ENCODE measurements at regions not wholly inside any gene's neighbourhood (a gene's known extent, or its start where the extent isn't known, plus 50 kb on each side); places are given as distances from the start of the nearest gene placed in this dataset.

GRCh38 chr7:115674467-115675024 is 356.0 kb downstream of the TFEC start:
- no peak overlapping the region for H3K27ac ChIP-seq (ENCODE audit: low read depth, low read length)

GRCh38 chr7:115672024-115672423 is 358.5 kb downstream of the TFEC start:
- H3F3A ChIP-seq (ENCODE audit: control insufficient read depth, insufficient read depth), result no peaks in the 10 kb centered on the region
- H3K79me2 ChIP-seq (ENCODE audit: control insufficient read depth, low read length), result no peaks in the 10 kb centered on the region
- no peaks in the 10 kb centered on the region for H3K36me3 ChIP-seq (ENCODE audit: control insufficient read depth, low read length)
- no peak overlapping the region for H3K27ac ChIP-seq (ENCODE audit: low read depth, low read length)
- no peak overlapping the region for H3K4me3 ChIP-seq (ENCODE audit: low read length)
- peaks cover 15% of the 10 kb centered on the region for H3K27me3 ChIP-seq (ENCODE audit: control insufficient read depth, low read length)
- no peaks in the 10 kb centered on the region for H3K9me3 ChIP-seq (ENCODE audit: control insufficient read depth, insufficient read depth, low read length)
- TF ChIP-seq CTCF (IDR thresholded peaks at IDR 0.05; ENCODE audit: low read depth, low read length, poor library complexity, severe bottlenecking), result no peak
- no peak for TF ChIP-seq EZH2phosphoT487 (IDR thresholded peaks at IDR 0.05; ENCODE audit: borderline replicate concordance, low read length)
- H3K4me2 ChIP-seq (ENCODE audit: low read length), result no peak overlapping the region
- no peaks in the 10 kb centered on the region for H3K4me1 ChIP-seq (ENCODE audit: control insufficient read depth, low read length)
- H3K9me2 ChIP-seq (replicated peaks; ENCODE audit: control insufficient read depth, low read length), result no peaks in the 10 kb centered on the region
- no peaks in the 10 kb centered on the region for H4K20me1 ChIP-seq (ENCODE audit: control insufficient read depth, insufficient read depth, low read depth, low read length)

More at GRCh38 chr7:115674467-115675024, 356.0 kb downstream of the TFEC start:
- no peaks in the 10 kb centered on the region for H3K36me3 ChIP-seq (ENCODE audit: control insufficient read depth, low read length)
- H3K9me2 ChIP-seq (replicated peaks; ENCODE audit: control insufficient read depth, low read length), result no peaks in the 10 kb centered on the region
- H3K79me2 ChIP-seq (ENCODE audit: control insufficient read depth, low read length), result no peaks in the 10 kb centered on the region
- no peak overlapping the region for H3K4me3 ChIP-seq (ENCODE audit: low read length)
- no peaks in the 10 kb centered on the region for H3K4me1 ChIP-seq (ENCODE audit: control insufficient read depth, low read length)
- H3K4me2 ChIP-seq (ENCODE audit: low read length), result no peak overlapping the region
- H3K27me3 ChIP-seq (ENCODE audit: control insufficient read depth, low read length), result peaks cover 15% of the 10 kb centered on the region
- no peaks in the 10 kb centered on the region for H3K9me3 ChIP-seq (ENCODE audit: control insufficient read depth, insufficient read depth, low read length)
- no peaks in the 10 kb centered on the region for H3F3A ChIP-seq (ENCODE audit: control insufficient read depth, insufficient read depth)
- TF ChIP-seq EZH2phosphoT487 (IDR thresholded peaks at IDR 0.05; ENCODE audit: borderline replicate concordance, low read length) (no peak), CTCF (IDR thresholded peaks at IDR 0.05; ENCODE audit: low read depth, low read length, poor library complexity, severe bottlenecking) (no peak)
- no peaks in the 10 kb centered on the region for H4K20me1 ChIP-seq (ENCODE audit: control insufficient read depth, insufficient read depth, low read depth, low read length)

GRCh38 chr7:115662676-115663075 is 367.9 kb downstream of the TFEC start:
- H3K4me3 ChIP-seq (ENCODE audit: low read length), result no peak overlapping the region
- H3K36me3 ChIP-seq (ENCODE audit: control insufficient read depth, low read length), result no peaks in the 10 kb centered on the region
- no peaks in the 10 kb centered on the region for H3K9me3 ChIP-seq (ENCODE audit: control insufficient read depth, insufficient read depth, low read length)
- no peak overlapping the region for H3K4me2 ChIP-seq (ENCODE audit: low read length)
- H3F3A ChIP-seq (ENCODE audit: control insufficient read depth, insufficient read depth), result no peaks in the 10 kb centered on the region
- H3K4me1 ChIP-seq (ENCODE audit: control insufficient read depth, low read length), result no peaks in the 10 kb centered on the region
- H3K27ac ChIP-seq (ENCODE audit: low read depth, low read length), result no peak overlapping the region
- no peaks in the 10 kb centered on the region for H3K9me2 ChIP-seq (replicated peaks; ENCODE audit: control insufficient read depth, low read length)
- no peaks in the 10 kb centered on the region for H4K20me1 ChIP-seq (ENCODE audit: control insufficient read depth, insufficient read depth, low read depth, low read length)
- H3K79me2 ChIP-seq (ENCODE audit: control insufficient read depth, low read length), result no peaks in the 10 kb centered on the region
- no peaks in the 10 kb centered on the region for H3K27me3 ChIP-seq (ENCODE audit: control insufficient read depth, low read length)
- no peak for TF ChIP-seq CTCF (IDR thresholded peaks at IDR 0.05; ENCODE audit: low read depth, low read length, poor library complexity, severe bottlenecking)
- TF ChIP-seq EZH2phosphoT487 (IDR thresholded peaks at IDR 0.05; ENCODE audit: borderline replicate concordance, low read length), result no peak
